KMS-11 (cell line): ENCODE measurements at regions not wholly inside any gene's neighbourhood (a gene's known extent, or its start where the extent isn't known, plus 50 kb on each side); places are given as distances from the start of the nearest gene placed in this dataset.
"Not testable (repeated sequence)": the region's sequence is repeated elsewhere in the genome, so short reads cannot be mapped to it uniquely, and the experiment has no call there.

ENCODE experiments used
- H2AFZ ChIP-seq: fragments of 200-600 bp; sonication (generic); 2 replicates; pipeline ENCODE4 v1.6.1; 2016; ENCODE audit warnings: antibody characterized with exemption, mixed run types, low read depth
- H3K27ac ChIP-seq: fragments of 200-600 bp; sonication (generic); 2 replicates; pipeline ENCODE4 v1.6.1; 2016; ENCODE audit warnings: mild to moderate bottlenecking, mixed run types
- H3K27me3 ChIP-seq: fragments of 200-600 bp; sonication (generic); 2 replicates; pipeline ENCODE4 v1.6.1; 2017; ENCODE audit warnings: mild to moderate bottlenecking, low read depth, mixed run types, moderate library complexity; ENCODE audit not compliant: insufficient read depth
- H3K36me3 ChIP-seq: fragments of 200-600 bp; sonication (generic); 2 replicates; pipeline ENCODE4 v1.6.1; 2017; ENCODE audit warnings: mild to moderate bottlenecking, mixed run types; ENCODE audit not compliant: insufficient read depth
- H3K4me1 ChIP-seq: fragments of 200-600 bp; sonication (generic); 2 replicates; pipeline ENCODE4 v1.6.1; 2016; ENCODE audit warnings: mild to moderate bottlenecking, low read depth, mixed run types; ENCODE audit not compliant: poor library complexity, severe bottlenecking
- H3K4me2 ChIP-seq: fragments of 200-600 bp; sonication (generic); 2 replicates; pipeline ENCODE4 v1.7.0; 2016; ENCODE audit warnings: mild to moderate bottlenecking, mixed run types
- H3K4me3 ChIP-seq: fragments of 200-600 bp; sonication (generic); IDR thresholded peaks from 2 replicates; pipeline ENCODE4 v1.6.1; 2017; ENCODE audit warnings: low read depth, low read length, mixed read lengths; ENCODE audit not compliant: insufficient read depth
- H3K79me2 ChIP-seq: fragments of 200-600 bp; sonication (generic); 2 replicates; pipeline ENCODE4 v1.6.1; 2016; ENCODE audit warnings: low read depth, mixed run types; ENCODE audit not compliant: insufficient read depth
- H3K9ac ChIP-seq: fragments of 200-600 bp; sonication (generic); 2 replicates; pipeline ENCODE4 v1.6.1; 2016; ENCODE audit warnings: mild to moderate bottlenecking, mixed run types
- H4K20me1 ChIP-seq: fragments of 200-600 bp; sonication (generic); 2 replicates; pipeline ENCODE4 v1.6.1; 2016; ENCODE audit warnings: mild to moderate bottlenecking, mixed run types; ENCODE audit not compliant: insufficient read depth
- CTCF ChIP-seq: fragments of 200-600 bp; sonication (generic); conservative IDR thresholded peaks from 2 replicates; pipeline ENCODE4 v1.6.1; 2017; ENCODE audit warnings: low read depth, mild to moderate bottlenecking, antibody characterized with exemption, low read length, moderate library complexity, mixed read lengths

DNA sequence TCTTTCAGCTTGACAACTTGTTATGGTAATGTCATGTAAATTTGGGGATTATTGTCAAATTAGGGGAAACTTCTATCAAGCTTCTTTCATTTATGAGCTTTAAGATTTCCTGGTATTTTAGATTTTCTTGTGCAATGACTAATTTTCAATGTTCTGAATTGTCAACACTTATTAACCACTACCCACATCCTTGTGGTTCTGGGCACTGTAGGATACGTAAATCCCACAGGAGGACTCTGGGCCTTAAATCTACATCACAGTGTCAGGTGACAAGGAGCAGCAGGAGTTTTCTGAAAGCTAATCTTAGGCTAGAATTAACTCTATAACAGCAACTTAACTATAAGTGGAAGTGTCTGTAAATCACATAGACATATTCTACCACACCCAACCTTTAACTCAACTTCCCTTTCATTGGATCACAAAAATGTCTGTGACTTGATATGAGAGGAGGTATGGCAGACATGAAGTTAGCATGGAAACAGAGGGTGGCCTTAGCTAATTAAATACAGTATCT is 397.7 kb downstream of the HLX start:
- no peaks in the 10 kb centered on the region for H3K27me3 ChIP-seq
- no peak overlapping the region for H3K27ac ChIP-seq
- H3K4me1 ChIP-seq, result no peaks in the 10 kb centered on the region
- no peaks in the 10 kb centered on the region for H3K79me2 ChIP-seq
- H3K9ac ChIP-seq, result no peak overlapping the region
- H3K4me3 ChIP-seq, result no peak overlapping the region
- H4K20me1 ChIP-seq, result no peaks in the 10 kb centered on the region
- TF ChIP-seq CTCF, result no peak
- no peaks in the 10 kb centered on the region for H3K36me3 ChIP-seq
- no peak overlapping the region for H3K4me2 ChIP-seq
- H2AFZ ChIP-seq, result no peak overlapping the region

DNA sequence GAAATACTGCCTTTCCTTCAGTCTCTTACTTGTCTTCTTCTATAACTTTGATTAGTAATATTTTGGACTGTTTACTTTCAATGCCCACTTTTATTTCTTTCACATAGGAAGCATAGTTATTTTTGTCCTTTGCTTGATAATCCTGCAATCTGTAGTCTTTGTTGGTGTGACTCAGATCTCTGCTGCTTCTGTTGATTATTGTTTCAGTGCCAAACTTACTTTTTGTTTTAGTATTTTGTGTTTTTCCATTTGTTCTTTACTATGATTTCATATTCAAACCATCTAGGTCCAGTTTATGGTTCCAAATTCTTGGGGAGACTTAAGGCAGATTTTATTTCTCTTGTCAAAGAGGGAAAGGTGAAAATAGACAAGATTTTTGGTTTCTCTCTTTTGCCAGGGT is 399.9 kb downstream of the HLX start:
- Histone ChIP-seq H3K4me2 (no peak overlapping the region), H3K27me3 (no peaks in the 10 kb centered on the region), H3K4me3 (no peak overlapping the region), H4K20me1 (no peaks in the 10 kb centered on the region), H3K4me1 (no peaks in the 10 kb centered on the region), H3K27ac (no peak overlapping the region), H3K36me3 (no peaks in the 10 kb centered on the region), H3K9ac (no peak overlapping the region), H2AFZ (no peak overlapping the region), H3K79me2 (no peaks in the 10 kb centered on the region)
- TF ChIP-seq CTCF, result no peak

- H4K20me1 ChIP-seq, result no peaks in the 10 kb centered on the region
- no peak overlapping the region for H2AFZ ChIP-seq
- no peak overlapping the region for H3K9ac ChIP-seq
- no peak overlapping the region for H3K4me3 ChIP-seq
- no peaks in the 10 kb centered on the region for H3K36me3 ChIP-seq
- no peaks in the 10 kb centered on the region for H3K4me1 ChIP-seq
- no peak for TF ChIP-seq CTCF
- H3K79me2 ChIP-seq, result no peaks in the 10 kb centered on the region
- no peak overlapping the region for H3K4me2 ChIP-seq
- H3K27ac ChIP-seq, result no peak overlapping the region
- H3K27me3 ChIP-seq, result no peaks in the 10 kb centered on the region
Observed at GRCh38 chr1:221283532-221283931, 404.3 kb downstream of the HLX start.

GRCh38 chr1:221284028-221284427 is 404.8 kb downstream of the HLX start:
- Histone ChIP-seq H3K4me2 (no peak overlapping the region), H3K27me3 (no peaks in the 10 kb centered on the region), H2AFZ (no peak overlapping the region)

DNA sequence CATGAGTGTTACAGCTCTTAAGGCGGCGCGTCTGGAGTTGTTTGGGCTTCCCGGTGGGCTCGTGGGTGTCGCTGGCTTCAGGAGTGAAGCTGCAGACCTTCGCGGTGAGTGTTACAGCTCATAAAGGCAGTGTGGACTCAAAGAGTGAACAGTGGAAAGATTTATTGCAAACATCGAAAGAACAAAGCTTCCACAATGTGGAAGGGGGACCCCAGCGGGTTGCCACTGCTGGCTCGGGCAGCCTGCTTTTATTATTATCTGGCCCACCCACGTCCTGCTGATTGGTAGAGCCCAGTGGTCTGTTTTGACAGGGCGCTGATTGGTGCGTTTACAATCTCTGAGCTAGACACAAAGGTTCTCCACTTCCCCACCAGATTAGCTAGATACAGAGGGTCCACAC is 405.7 kb downstream of the HLX start:
- not testable (repeated sequence) for H3K4me3 ChIP-seq, H3K9ac ChIP-seq, H3K27ac ChIP-seq, H3K27me3 ChIP-seq, H2AFZ ChIP-seq, H3K79me2 ChIP-seq, H3K36me3 ChIP-seq, H3K4me2 ChIP-seq, H3K4me1 ChIP-seq, H4K20me1 ChIP-seq

More at GRCh38 chr1:221284028-221284427, 404.8 kb downstream of the HLX start:
- no peak overlapping the region for H3K27ac ChIP-seq
- no peaks in the 10 kb centered on the region for H3K79me2 ChIP-seq
- H3K9ac ChIP-seq, result no peak overlapping the region
- H3K4me3 ChIP-seq, result no peak overlapping the region
- no peaks in the 10 kb centered on the region for H3K4me1 ChIP-seq
- H4K20me1 ChIP-seq, result no peaks in the 10 kb centered on the region
- TF ChIP-seq CTCF, result no peak
- no peaks in the 10 kb centered on the region for H3K36me3 ChIP-seq

DNA sequence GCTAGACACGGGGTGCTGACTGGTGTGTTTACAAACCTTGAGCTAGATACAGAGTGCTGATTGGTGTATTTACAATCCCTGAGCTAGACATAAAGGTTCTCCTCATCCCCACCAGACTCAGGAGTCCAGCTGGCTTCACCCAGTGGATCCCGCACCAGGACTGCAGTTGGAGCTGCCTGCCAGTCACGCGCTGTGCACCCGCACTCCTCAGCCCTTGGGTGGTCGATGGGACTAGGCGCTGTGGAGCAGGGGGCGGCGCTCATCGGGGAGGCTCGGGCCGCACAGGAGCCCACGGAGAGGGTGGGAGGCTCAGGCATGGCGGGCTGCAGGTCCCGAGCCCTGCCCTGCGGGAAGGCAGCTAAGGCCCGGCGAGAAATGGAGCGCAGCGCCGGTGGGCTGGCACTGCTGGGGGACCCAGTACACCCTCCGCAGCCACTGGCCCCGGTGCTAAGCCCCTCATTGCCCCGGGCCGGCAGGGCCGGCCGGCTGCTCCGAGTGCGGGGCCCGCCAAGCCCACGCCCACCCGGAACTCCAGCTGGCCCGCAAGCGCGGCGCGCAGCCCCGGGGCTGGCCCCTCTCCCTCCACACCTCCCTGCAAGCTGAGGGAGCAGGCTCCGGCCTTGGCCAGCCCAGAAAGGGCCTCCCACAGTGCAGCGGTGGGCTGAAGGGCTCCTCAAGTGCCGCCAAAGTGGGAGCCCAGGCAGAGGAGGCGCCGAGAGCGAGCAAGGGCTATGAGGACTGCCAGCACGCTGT is 406.4 kb downstream of the HLX start:
- not testable (repeated sequence) for H3K27ac ChIP-seq, H3K4me3 ChIP-seq, H3K27me3 ChIP-seq, H4K20me1 ChIP-seq, H3K4me2 ChIP-seq, H2AFZ ChIP-seq, H3K36me3 ChIP-seq, H3K4me1 ChIP-seq, H3K79me2 ChIP-seq, H3K9ac ChIP-seq
